Activated T-cell treated with anti-CD3 and anti-CD28 coated beads, Interleukin-2, amount 50 U/mL, for 48 hours (primary cell): ENCODE measurements at regions not wholly inside any gene's neighbourhood (a gene's known extent, or its start where the extent isn't known, plus 50 kb on each side); places are given as distances from the start of the nearest gene placed in this dataset.
"Not testable (repeated sequence)": the region's sequence is repeated elsewhere in the genome, so short reads cannot be mapped to it uniquely, and the experiment has no call there.

Experiments
- DNase-seq, 2 experiments: peaks; one replicate each; pipeline ENCODE4 v3.0.0-alpha.2; 2020

GRCh38 chr13:84641491-84641890 lies 759.2 kb upstream of the SLITRK1 start:
- DNase-seq, result no peak

- DNase-seq, result no peak
Observed at GRCh38 chr13:84640691-84641090, 758.4 kb upstream of the SLITRK1 start.

- no peak for DNase-seq
Observed at GRCh38 chr13:84630476-84630875, 748.2 kb upstream of the SLITRK1 start.

GRCh38 chr13:84616864-84617263 lies 734.6 kb upstream of the SLITRK1 start:
- DNase-seq, result no peak

- no peak for DNase-seq
Observed at GRCh38 chr13:84609716-84610115, 727.4 kb upstream of the SLITRK1 start.

- DNase-seq, result no peak
Observed at GRCh38 chr13:84607261-84608013, 725.2 kb upstream of the SLITRK1 start.

GRCh38 chr13:84606616-84607015 lies 724.3 kb upstream of the SLITRK1 start:
- no peak for DNase-seq

- no peak for DNase-seq
Observed at GRCh38 chr13:84605927-84606326, 723.7 kb upstream of the SLITRK1 start.

GRCh38 chr13:84591444-84591843 lies 709.2 kb upstream of the SLITRK1 start:
- no peak for DNase-seq

- DNase-seq, result no peak
Observed at GRCh38 chr13:84590663-84591062, 708.4 kb upstream of the SLITRK1 start.

- DNase-seq, result no peak
Observed at GRCh38 chr13:84588023-84588422, 705.7 kb upstream of the SLITRK1 start.

GRCh38 chr13:84579901-84580300 lies 697.6 kb upstream of the SLITRK1 start:
- DNase-seq, result not testable (repeated sequence)

GRCh38 chr13:84574851-84575250 lies 692.6 kb upstream of the SLITRK1 start:
- DNase-seq, result no peak

GRCh38 chr13:84571264-84571663 lies 689.0 kb upstream of the SLITRK1 start:
- no peak for DNase-seq

- DNase-seq, result no peak
Observed at GRCh38 chr13:84570831-84571230, 688.6 kb upstream of the SLITRK1 start.

GRCh38 chr13:84569366-84569765 lies 687.1 kb upstream of the SLITRK1 start:
- DNase-seq, result no peak

GRCh38 chr13:84567848-84568247 lies 685.6 kb upstream of the SLITRK1 start:
- no peak for DNase-seq

GRCh38 chr13:84566780-84567179 lies 684.5 kb upstream of the SLITRK1 start:
- DNase-seq, result no peak

- no peak for DNase-seq
Observed at GRCh38 chr13:84563611-84564010, 681.3 kb upstream of the SLITRK1 start.

- DNase-seq, result no peak
Observed at GRCh38 chr13:84553227-84553626, 671.0 kb upstream of the SLITRK1 start.

- DNase-seq, result no peak
Observed at GRCh38 chr13:84543962-84544361, 661.7 kb upstream of the SLITRK1 start.

GRCh38 chr13:84542348-84542747 lies 660.1 kb upstream of the SLITRK1 start:
- DNase-seq, result no peak

GRCh38 chr13:84536906-84537305 lies 654.6 kb upstream of the SLITRK1 start:
- no peak for DNase-seq

GRCh38 chr13:84528408-84529070 lies 646.3 kb upstream of the SLITRK1 start:
- no peak for DNase-seq

- DNase-seq, result no peak
Observed at GRCh38 chr13:84525865-84526264, 643.6 kb upstream of the SLITRK1 start.
